Right lobe of liver (tissue), 4 donors: ENCODE measurements at regions not wholly inside any gene's neighbourhood (a gene's known extent, or its start where the extent isn't known, plus 50 kb on each side); places are given as distances from the start of the nearest gene placed in this dataset.

Experiments
- CTCF ChIP-seq, 4 donors: fragments of 200-600 bp in 3 of 4; fragments of 450-650 bp in 1 of 4; IDR thresholded peaks; one replicate each; pipeline versions ENCODE4 v1.5.1 to v1.8.0; 2016 to 2022; ENCODE audit warnings: antibody characterized with exemption in 4 of 4, mild to moderate bottlenecking in 2 of 4
- POLR2A ChIP-seq: fragments of 450-650 bp; IDR thresholded peaks from one replicate; pipeline ENCODE4 v1.6.1; 2017; ENCODE audit warnings: antibody characterized with exemption, mild to moderate bottlenecking
- donor health status: DM: no; HTN: no; CAD: no.
- donor health status: DM: no; HTN: no; CAD: no.
- donor health status: DM: no; HTN: yes; CAD: no.

- TF ChIP-seq CTCF (IDR thresholded peaks at IDR 0.05) (no peak), POLR2A (no peak)
These were observed 300.4 kb upstream of the MARCKS start for GRCh38 chr6:113556775-113557174.
